OCI-LY3 (cell line): ENCODE measurements at regions not wholly inside any gene's neighbourhood (a gene's known extent, or its start where the extent isn't known, plus 50 kb on each side); places are given as distances from the start of the nearest gene placed in this dataset.

Experiments
- H2AFZ ChIP-seq: fragments of 200-600, 300-600 bp; shearing (Covaris generic); 2 replicates; pipeline ENCODE4 v1.6.0; 2014; ENCODE audit warnings: antibody characterized with exemption, low read depth, low read length
- H3K27ac ChIP-seq: fragments of 200-600, 300-600 bp; sonication (generic); 2 replicates; pipeline ENCODE4 v1.5.1; 2014; ENCODE audit warnings: mild to moderate bottlenecking, low read length, moderate library complexity, mixed read lengths
- H3K27me3 ChIP-seq: fragments of 200-600, 300-600 bp; sonication (generic); 2 replicates; pipeline ENCODE4 v1.6.1; 2014; ENCODE audit warnings: low read depth, low read length, mixed read lengths
- H3K36me3 ChIP-seq: fragments of 200-600, 300-600 bp; sonication (generic); replicated peaks from 2 replicates; pipeline ENCODE3; 2014; ENCODE audit warnings: low read depth, low read length, mixed read lengths
- H3K4me1 ChIP-seq: fragments of 300-600, 200-600 bp; sonication (generic); 2 replicates; pipeline ENCODE4 v1.6.1; 2014; ENCODE audit warnings: low read length, mixed read lengths
- H3K4me2 ChIP-seq: fragments of 200-600, 300-600 bp; sonication (generic); 2 replicates; pipeline ENCODE4 v1.6.1; 2014; ENCODE audit warnings: low read length, mixed read lengths
- H3K4me3 ChIP-seq: fragments of 300-600, 200-600 bp; sonication (generic); 2 replicates; pipeline ENCODE4 v1.5.1; 2014; ENCODE audit warnings: antibody characterized with exemption, mild to moderate bottlenecking, low read length, moderate library complexity
- H3K79me2 ChIP-seq: fragments of 300-600, 200-600 bp; shearing (Covaris generic); 2 replicates; pipeline ENCODE4 v1.6.1; 2014; ENCODE audit warnings: mild to moderate bottlenecking, low read length, mixed read lengths
- H3K9ac ChIP-seq: fragments of 300-600, 200-600 bp; shearing (Covaris generic); 2 replicates; pipeline ENCODE4 v1.6.0; 2014; ENCODE audit warnings: mild to moderate bottlenecking, low read length, moderate library complexity
- H3K9me3 ChIP-seq: fragments of 200-600, 300-600 bp; shearing (Covaris generic); 2 replicates; pipeline ENCODE4 v1.6.1; 2014; ENCODE audit warnings: low read length, mixed read lengths; ENCODE audit not compliant: insufficient read depth
- H4K20me1 ChIP-seq: fragments of 200-600, 300-600 bp; sonication (generic); 2 replicates; pipeline ENCODE4 v1.6.1; 2016; ENCODE audit warnings: low read length, mixed read lengths; ENCODE audit not compliant: insufficient read depth
- EZH2phosphoT487 ChIP-seq: fragments of 200-600 bp; shearing (Covaris generic); IDR thresholded peaks from 2 replicates; pipeline ENCODE4 v1.6.1; 2018; ENCODE audit warnings: antibody characterized with exemption, mixed run types, low read depth
- TF ChIP-seq, protein P1 (sequence below): fragments of 200-600, 300-600 bp; sonication (generic); IDR thresholded peaks from 2 replicates; pipeline ENCODE4 v1.5.1; 2014; ENCODE audit warnings: antibody characterized with exemption, low read length, low read depth

DNA sequence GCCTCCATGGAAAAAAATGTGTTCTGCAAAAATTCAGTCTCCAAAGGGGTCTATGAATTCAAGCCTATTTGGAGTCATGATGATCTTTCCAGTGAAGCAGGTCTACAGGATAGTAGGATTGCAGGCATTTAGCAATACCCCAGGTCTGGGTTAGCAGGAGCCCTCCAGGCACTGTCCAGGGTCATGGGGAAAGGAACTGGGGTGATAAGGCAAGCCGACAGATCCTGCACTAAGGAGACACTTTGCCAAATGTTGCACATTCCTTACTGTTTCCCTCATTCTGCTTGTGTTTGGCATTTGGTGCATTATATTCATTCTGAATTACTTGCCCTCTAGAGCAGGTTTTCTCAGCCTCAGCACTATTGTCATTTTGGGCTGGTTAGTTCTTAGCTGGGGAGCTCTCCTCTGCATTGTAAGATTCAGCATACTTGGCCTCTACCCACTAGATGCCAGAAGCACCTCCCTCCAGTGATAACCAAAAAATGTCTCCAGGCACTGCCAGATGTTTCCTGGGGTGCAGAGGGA, 333.3 kb upstream of the PLXNA2 start:
- Histone ChIP-seq H2AFZ (no peak overlapping the region), H3K4me2 (no peak overlapping the region), H3K9ac (no peak overlapping the region), H3K27ac (no peak overlapping the region), H3K27me3 (peaks cover 29% of the 10 kb centered on the region), H3K9me3 (no peaks in the 10 kb centered on the region), H4K20me1 (no peaks in the 10 kb centered on the region), H3K36me3 (no peaks in the 10 kb centered on the region), H3K79me2 (no peaks in the 10 kb centered on the region), H3K4me3 (no peak overlapping the region), H3K4me1 (no peaks in the 10 kb centered on the region)
- TF ChIP-seq, protein P1, sequence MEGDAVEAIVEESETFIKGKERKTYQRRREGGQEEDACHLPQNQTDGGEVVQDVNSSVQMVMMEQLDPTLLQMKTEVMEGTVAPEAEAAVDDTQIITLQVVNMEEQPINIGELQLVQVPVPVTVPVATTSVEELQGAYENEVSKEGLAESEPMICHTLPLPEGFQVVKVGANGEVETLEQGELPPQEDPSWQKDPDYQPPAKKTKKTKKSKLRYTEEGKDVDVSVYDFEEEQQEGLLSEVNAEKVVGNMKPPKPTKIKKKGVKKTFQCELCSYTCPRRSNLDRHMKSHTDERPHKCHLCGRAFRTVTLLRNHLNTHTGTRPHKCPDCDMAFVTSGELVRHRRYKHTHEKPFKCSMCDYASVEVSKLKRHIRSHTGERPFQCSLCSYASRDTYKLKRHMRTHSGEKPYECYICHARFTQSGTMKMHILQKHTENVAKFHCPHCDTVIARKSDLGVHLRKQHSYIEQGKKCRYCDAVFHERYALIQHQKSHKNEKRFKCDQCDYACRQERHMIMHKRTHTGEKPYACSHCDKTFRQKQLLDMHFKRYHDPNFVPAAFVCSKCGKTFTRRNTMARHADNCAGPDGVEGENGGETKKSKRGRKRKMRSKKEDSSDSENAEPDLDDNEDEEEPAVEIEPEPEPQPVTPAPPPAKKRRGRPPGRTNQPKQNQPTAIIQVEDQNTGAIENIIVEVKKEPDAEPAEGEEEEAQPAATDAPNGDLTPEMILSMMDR: no peak
- TF ChIP-seq EZH2phosphoT487: no peak

- Histone ChIP-seq H3K4me1 (no peaks in the 10 kb centered on the region), H2AFZ (no peak overlapping the region), H3K9me3 (peaks cover 8% of the 10 kb centered on the region; the same call in 1 of the 2 replicates), H4K20me1 (no peaks in the 10 kb centered on the region), H3K36me3 (peaks cover 2% of the 10 kb centered on the region), H3K79me2 (no peaks in the 10 kb centered on the region), H3K27ac (no peak overlapping the region), H3K4me2 (no peak overlapping the region), H3K27me3 (peaks cover 16% of the 10 kb centered on the region; the same call in 1 of the 2 replicates), H3K9ac (no peak overlapping the region), H3K4me3 (no peak overlapping the region)
- no peak for TF ChIP-seq EZH2phosphoT487
- TF ChIP-seq, protein P1: no peak
Measured at GRCh38 chr1:208581209-208581608, 337.0 kb upstream of the PLXNA2 start.

GRCh38 chr1:208581667-208582066, 337.5 kb upstream of the PLXNA2 start:
- peaks cover 4% of the 10 kb centered on the region for H3K4me1 ChIP-seq
- peaks cover 8% of the 10 kb centered on the region; the same call in 1 of the 2 replicates for H3K9me3 ChIP-seq
- H3K9ac ChIP-seq: no peak overlapping the region
- no peak overlapping the region for H3K4me2 ChIP-seq
- H3K79me2 ChIP-seq: no peaks in the 10 kb centered on the region
- no peaks in the 10 kb centered on the region for H4K20me1 ChIP-seq
- H3K36me3 ChIP-seq: peaks cover 4% of the 10 kb centered on the region
- no peak overlapping the region for H2AFZ ChIP-seq
- TF ChIP-seq, protein P1: no peak
- no peak for TF ChIP-seq EZH2phosphoT487
- 0 out of 2 replicates have a peak, but pooled peaks cover 11% of the 10 kb centered on the region for H3K27me3 ChIP-seq
- H3K4me3 ChIP-seq: no peak overlapping the region
- no peak overlapping the region for H3K27ac ChIP-seq

DNA sequence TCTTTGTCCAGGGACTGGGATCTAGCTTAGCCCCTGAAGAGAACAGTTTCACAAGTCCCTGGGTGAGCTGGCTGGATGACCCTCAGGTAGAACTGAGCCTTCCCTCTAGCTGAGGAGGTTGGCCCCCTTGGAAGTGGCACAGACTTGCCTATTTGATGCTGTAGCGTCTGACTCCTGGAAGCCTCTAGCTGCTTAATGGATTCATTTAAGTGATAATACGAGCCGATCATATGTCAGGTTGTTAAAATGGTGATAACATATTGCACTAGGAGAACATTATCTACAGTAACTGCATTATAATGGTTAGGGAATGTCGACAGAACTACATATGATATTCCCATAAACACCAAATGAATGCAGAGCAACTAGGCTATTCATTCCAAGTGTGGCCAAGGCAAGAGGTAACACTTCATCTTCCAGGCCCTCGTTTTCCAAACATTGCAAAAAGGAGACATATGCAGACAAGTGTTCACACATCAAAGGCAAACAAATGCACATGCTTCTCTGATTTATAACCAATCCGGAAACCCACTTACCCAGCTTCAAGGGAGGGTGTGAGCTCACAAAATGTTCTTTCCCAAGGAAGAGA, 340.1 kb upstream of the PLXNA2 start:
- no peak overlapping the region for H3K4me2 ChIP-seq
- no peaks in the 10 kb centered on the region for H4K20me1 ChIP-seq
- peaks cover 13% of the 10 kb centered on the region for H3K27me3 ChIP-seq
- no peak overlapping the region for H2AFZ ChIP-seq
- H3K36me3 ChIP-seq: peaks cover 4% of the 10 kb centered on the region
- H3K27ac ChIP-seq: no peak overlapping the region
- no peak overlapping the region for H3K4me3 ChIP-seq
- TF ChIP-seq, protein P1: no peak
- TF ChIP-seq EZH2phosphoT487: no peak
- no peak overlapping the region for H3K9ac ChIP-seq
- H3K79me2 ChIP-seq: no peaks in the 10 kb centered on the region
- peaks cover 17% of the 10 kb centered on the region for H3K4me1 ChIP-seq
- H3K9me3 ChIP-seq: peaks cover 8% of the 10 kb centered on the region; the same call in 1 of the 2 replicates
